ENCODE measurements at regions not wholly inside any gene's neighbourhood (a gene's known extent, or its start where the extent isn't known, plus 50 kb on each side); places are given as distances from the start of the nearest gene placed in this dataset.

DNA sequence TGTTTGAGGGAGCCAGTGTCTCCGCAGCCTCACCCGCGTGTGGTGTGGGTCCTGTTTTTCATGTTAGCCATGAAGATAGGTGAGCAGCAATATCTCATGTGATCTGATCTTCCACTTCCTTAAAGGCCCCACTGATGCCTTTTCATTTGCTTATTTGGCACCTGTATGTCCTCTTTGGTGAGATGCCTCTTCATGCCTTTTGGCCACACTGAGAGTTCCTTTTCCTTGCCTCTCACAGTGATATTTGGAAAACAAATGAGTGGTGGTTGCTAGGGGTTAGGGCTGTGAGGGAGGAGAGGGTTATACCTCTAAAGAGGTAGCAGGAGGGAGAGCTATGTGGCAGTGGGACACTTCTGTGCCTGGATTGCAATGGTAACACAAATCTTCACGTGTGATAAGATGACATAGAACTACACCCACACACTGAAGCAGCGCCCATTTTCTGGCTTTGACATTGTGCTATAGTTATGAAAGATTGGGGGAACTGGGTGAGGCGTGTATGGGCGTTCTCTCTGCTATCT, 90.4 kb upstream of the TNS3 start:
- Histone ChIP-seq H3K27ac (ENCODE audit: poor library complexity, severe bottlenecking) (no peak overlapping the region), H3K27me3 (ENCODE audit: insufficient read depth, poor library complexity, severe bottlenecking) (no peaks in the 10 kb centered on the region), H3K4me1 (ENCODE audit: insufficient read depth, poor library complexity, severe bottlenecking) (peaks cover 11% of the 10 kb centered on the region), H3K4me3 (ENCODE audit: severe bottlenecking) (no peak overlapping the region), H3K36me3 (ENCODE audit: low read depth) (no peaks in the 10 kb centered on the region), H3K9me3 (ENCODE audit: severe bottlenecking) (peaks cover 2% of the 10 kb centered on the region)
- ATAC-seq (ENCODE audit: low read depth) (no peak), DNase-seq (ENCODE audit: low spot score) (no peak)
- TF ChIP-seq, protein P1, sequence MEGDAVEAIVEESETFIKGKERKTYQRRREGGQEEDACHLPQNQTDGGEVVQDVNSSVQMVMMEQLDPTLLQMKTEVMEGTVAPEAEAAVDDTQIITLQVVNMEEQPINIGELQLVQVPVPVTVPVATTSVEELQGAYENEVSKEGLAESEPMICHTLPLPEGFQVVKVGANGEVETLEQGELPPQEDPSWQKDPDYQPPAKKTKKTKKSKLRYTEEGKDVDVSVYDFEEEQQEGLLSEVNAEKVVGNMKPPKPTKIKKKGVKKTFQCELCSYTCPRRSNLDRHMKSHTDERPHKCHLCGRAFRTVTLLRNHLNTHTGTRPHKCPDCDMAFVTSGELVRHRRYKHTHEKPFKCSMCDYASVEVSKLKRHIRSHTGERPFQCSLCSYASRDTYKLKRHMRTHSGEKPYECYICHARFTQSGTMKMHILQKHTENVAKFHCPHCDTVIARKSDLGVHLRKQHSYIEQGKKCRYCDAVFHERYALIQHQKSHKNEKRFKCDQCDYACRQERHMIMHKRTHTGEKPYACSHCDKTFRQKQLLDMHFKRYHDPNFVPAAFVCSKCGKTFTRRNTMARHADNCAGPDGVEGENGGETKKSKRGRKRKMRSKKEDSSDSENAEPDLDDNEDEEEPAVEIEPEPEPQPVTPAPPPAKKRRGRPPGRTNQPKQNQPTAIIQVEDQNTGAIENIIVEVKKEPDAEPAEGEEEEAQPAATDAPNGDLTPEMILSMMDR (IDR thresholded peaks at IDR 0.05; ENCODE audit: poor library complexity, severe bottlenecking), result no peak

DNA sequence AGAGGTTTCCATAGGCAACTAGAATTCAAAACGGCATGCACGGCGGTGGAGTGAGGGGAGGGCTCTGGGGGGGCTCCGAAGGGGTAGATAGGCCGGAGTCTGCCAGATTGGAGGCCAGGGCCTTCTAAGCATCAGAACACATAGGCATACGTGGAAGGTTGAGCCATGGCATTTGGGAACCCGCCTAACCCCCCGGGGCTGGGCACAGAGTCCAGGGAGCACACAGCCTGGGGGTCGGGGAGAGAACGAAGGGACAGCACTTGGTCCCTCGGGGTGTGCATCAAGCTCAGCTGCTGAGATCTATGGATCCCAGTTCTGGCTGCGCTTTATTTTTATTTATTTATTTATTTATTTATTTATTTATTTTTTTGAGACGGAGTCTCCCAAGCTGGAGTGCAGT, 89.4 kb upstream of the TNS3 start:
- ATAC-seq (ENCODE audit: low read depth) (no peak), DNase-seq (ENCODE audit: low spot score) (no peak)
- H3K9me3 ChIP-seq (ENCODE audit: severe bottlenecking), result no peaks in the 10 kb centered on the region
- no peak overlapping the region for H3K4me3 ChIP-seq (ENCODE audit: severe bottlenecking)
- TF ChIP-seq, protein P1 (IDR thresholded peaks at IDR 0.05; ENCODE audit: poor library complexity, severe bottlenecking), result no peak
- no peaks in the 10 kb centered on the region for H3K36me3 ChIP-seq (ENCODE audit: low read depth)
- no peaks in the 10 kb centered on the region for H3K27me3 ChIP-seq (ENCODE audit: insufficient read depth, poor library complexity, severe bottlenecking)
- no peak overlapping the region for H3K27ac ChIP-seq (ENCODE audit: poor library complexity, severe bottlenecking)
- peaks cover 11% of the 10 kb centered on the region for H3K4me1 ChIP-seq (ENCODE audit: insufficient read depth, poor library complexity, severe bottlenecking)

DNA sequence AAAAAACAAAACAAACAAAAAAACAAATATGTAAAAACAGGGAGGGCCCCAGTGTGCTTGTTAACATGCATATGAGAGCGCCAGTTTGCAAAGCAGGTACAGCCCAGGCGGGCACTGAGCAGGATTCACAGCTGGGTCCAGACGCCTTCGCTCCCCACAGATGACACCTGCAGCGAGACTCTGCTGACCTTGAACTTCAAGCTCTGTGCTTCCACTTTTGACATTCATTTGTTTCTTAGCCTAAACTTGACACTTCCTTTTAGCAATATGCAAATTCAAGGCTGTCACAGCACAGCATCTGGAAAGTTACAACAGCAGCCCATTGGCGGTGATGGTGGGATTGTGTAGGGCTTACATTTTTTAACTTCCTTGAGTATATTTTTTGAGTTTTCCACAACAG, 88.8 kb upstream of the TNS3 start:
- no peaks in the 10 kb centered on the region for H3K9me3 ChIP-seq (ENCODE audit: severe bottlenecking)
- H3K4me1 ChIP-seq (ENCODE audit: insufficient read depth, poor library complexity, severe bottlenecking), result peaks cover 11% of the 10 kb centered on the region
- no peak for ATAC-seq (ENCODE audit: low read depth)
- no peak for DNase-seq (ENCODE audit: low spot score)
- H3K27ac ChIP-seq (ENCODE audit: poor library complexity, severe bottlenecking), result no peak overlapping the region
- no peaks in the 10 kb centered on the region for H3K27me3 ChIP-seq (ENCODE audit: insufficient read depth, poor library complexity, severe bottlenecking)
- no peak overlapping the region for H3K4me3 ChIP-seq (ENCODE audit: severe bottlenecking)
- H3K36me3 ChIP-seq (ENCODE audit: low read depth), result no peaks in the 10 kb centered on the region
- TF ChIP-seq, protein P1 (IDR thresholded peaks at IDR 0.05; ENCODE audit: poor library complexity, severe bottlenecking), result no peak

DNA sequence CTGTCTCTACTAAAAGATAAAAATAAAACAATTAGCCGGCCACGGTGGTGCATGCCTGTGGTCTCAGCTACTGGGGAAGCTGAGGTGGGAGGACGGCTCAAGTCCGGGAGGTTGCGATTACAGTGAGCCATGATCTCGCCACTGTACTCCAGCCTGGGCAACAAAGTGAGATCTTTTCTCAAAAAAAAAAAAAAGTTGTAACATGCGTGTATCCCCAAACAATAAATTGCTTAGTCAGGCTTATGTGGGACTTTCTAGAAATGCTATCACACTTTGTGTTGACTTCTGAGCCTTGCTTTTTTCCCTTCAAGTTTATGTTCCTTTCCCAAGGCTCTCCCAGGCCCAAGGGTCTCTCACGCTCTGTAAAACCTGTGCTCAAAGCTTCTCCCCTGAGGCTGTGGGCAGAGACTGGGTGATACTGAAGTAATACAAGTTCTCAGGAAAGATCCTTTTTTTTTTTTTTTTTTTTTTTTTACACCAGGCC, 88.0 kb upstream of the TNS3 start:
- H3K9me3 ChIP-seq (ENCODE audit: severe bottlenecking), result no peaks in the 10 kb centered on the region
- TF ChIP-seq, protein P1 (IDR thresholded peaks at IDR 0.05; ENCODE audit: poor library complexity, severe bottlenecking), result no peak
- no peaks in the 10 kb centered on the region for H3K36me3 ChIP-seq (ENCODE audit: low read depth)
- peaks cover 11% of the 10 kb centered on the region for H3K4me1 ChIP-seq (ENCODE audit: insufficient read depth, poor library complexity, severe bottlenecking)
- H3K27me3 ChIP-seq (ENCODE audit: insufficient read depth, poor library complexity, severe bottlenecking), result no peaks in the 10 kb centered on the region
- DNase-seq (ENCODE audit: low spot score), result no peak
- no peak overlapping the region for H3K4me3 ChIP-seq (ENCODE audit: severe bottlenecking)
- H3K27ac ChIP-seq (ENCODE audit: poor library complexity, severe bottlenecking), result no peak overlapping the region
- no peak for ATAC-seq (ENCODE audit: low read depth)

DNA sequence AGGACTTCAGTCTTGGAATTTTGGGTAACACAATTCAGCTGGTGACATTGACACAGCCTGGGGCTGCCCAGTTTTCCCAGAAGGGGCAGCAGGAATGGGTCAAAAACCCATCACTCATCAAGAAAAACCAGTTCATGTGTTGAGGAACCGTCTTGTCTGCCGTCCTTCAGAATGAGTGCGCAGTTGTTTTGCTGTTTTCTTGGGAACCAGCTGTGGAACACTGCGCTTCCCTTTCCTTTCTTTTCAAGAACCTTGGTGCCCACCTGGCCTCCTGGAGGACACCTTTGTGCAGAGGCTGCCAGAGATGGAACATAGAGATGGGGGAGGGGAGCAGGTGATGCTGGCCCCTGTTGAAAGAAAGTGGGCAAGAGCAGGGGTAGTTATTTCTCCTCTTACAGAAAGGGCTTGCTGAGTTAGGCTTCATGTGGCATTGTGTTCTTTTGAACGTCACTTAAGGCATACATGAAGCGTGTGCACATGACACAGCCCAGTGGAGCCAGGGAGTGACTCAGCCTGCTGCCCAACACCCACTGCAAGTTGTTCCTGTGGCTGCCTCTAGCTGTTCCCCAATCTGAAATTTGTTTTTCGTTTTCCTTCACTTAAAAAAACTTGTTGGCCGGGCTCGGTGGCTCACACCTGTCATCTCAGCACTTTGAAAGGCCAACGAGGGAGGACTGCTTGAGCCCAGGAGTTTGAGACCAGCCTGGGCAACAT, 87.4 kb upstream of the TNS3 start:
- Histone ChIP-seq H3K27ac (ENCODE audit: poor library complexity, severe bottlenecking) (no peak overlapping the region), H3K27me3 (ENCODE audit: insufficient read depth, poor library complexity, severe bottlenecking) (no peaks in the 10 kb centered on the region), H3K9me3 (ENCODE audit: severe bottlenecking) (no peaks in the 10 kb centered on the region), H3K4me3 (ENCODE audit: severe bottlenecking) (no peak overlapping the region), H3K4me1 (ENCODE audit: insufficient read depth, poor library complexity, severe bottlenecking) (peaks cover 11% of the 10 kb centered on the region), H3K36me3 (ENCODE audit: low read depth) (no peaks in the 10 kb centered on the region)
- ATAC-seq (ENCODE audit: low read depth), result peak; percentile 91
- TF ChIP-seq, protein P1 (IDR thresholded peaks at IDR 0.05; ENCODE audit: poor library complexity, severe bottlenecking), result no peak
- DNase-seq (ENCODE audit: low spot score), result no peak

Measured in RWPE2 (cell line).